ENCODE measurements at regions not wholly inside any gene's neighbourhood (a gene's known extent, or its start where the extent isn't known, plus 50 kb on each side); places are given as distances from the start of the nearest gene placed in this dataset.

GRCh38 chr2:129820908-129821307 is 158.6 kb upstream of the RAB6C start:
- H3K27me3 ChIP-seq (ENCODE audit: control insufficient read depth, low read length): no peaks in the 10 kb centered on the region
- H3K4me2 ChIP-seq (ENCODE audit: low read length): no peak overlapping the region
- no peaks in the 10 kb centered on the region for H3K9me3 ChIP-seq (ENCODE audit: control insufficient read depth, insufficient read depth, low read length)
- H3F3A ChIP-seq (ENCODE audit: control insufficient read depth, insufficient read depth): no peaks in the 10 kb centered on the region
- H3K9me2 ChIP-seq (replicated peaks; ENCODE audit: control insufficient read depth, low read length): no peaks in the 10 kb centered on the region
- no peaks in the 10 kb centered on the region for H3K4me1 ChIP-seq (ENCODE audit: control insufficient read depth, low read length)
- no peaks in the 10 kb centered on the region for H3K79me2 ChIP-seq (ENCODE audit: control insufficient read depth, low read length)
- H3K36me3 ChIP-seq (ENCODE audit: control insufficient read depth, low read length): no peaks in the 10 kb centered on the region
- H3K4me3 ChIP-seq (ENCODE audit: low read length): no peak overlapping the region
- no peaks in the 10 kb centered on the region for H4K20me1 ChIP-seq (ENCODE audit: control insufficient read depth, insufficient read depth, low read depth, low read length)
- no peak overlapping the region for H3K27ac ChIP-seq (ENCODE audit: low read depth, low read length)
- TF ChIP-seq CTCF (IDR thresholded peaks at IDR 0.05; ENCODE audit: low read depth, low read length, poor library complexity, severe bottlenecking) (no peak), EZH2phosphoT487 (IDR thresholded peaks at IDR 0.05; ENCODE audit: borderline replicate concordance, low read length) (no peak)

- no peaks in the 10 kb centered on the region for H3F3A ChIP-seq (ENCODE audit: control insufficient read depth, insufficient read depth)
These were observed 158.0 kb upstream of the RAB6C start for GRCh38 chr2:129821445-129821844.

GRCh38 chr2:129823044-129823443 is 156.4 kb upstream of the RAB6C start:
- no peaks in the 10 kb centered on the region for H3K4me1 ChIP-seq (ENCODE audit: control insufficient read depth, low read length)
- H3K9me3 ChIP-seq (ENCODE audit: control insufficient read depth, insufficient read depth, low read length): no peaks in the 10 kb centered on the region
- H3K79me2 ChIP-seq (ENCODE audit: control insufficient read depth, low read length): no peaks in the 10 kb centered on the region
- H3K4me2 ChIP-seq (ENCODE audit: low read length): no peak overlapping the region
- no peaks in the 10 kb centered on the region for H3K27me3 ChIP-seq (ENCODE audit: control insufficient read depth, low read length)
- no peaks in the 10 kb centered on the region for H3K36me3 ChIP-seq (ENCODE audit: control insufficient read depth, low read length)
- H3K27ac ChIP-seq (ENCODE audit: low read depth, low read length): no peak overlapping the region
- H3K9me2 ChIP-seq (replicated peaks; ENCODE audit: control insufficient read depth, low read length): no peaks in the 10 kb centered on the region
- no peaks in the 10 kb centered on the region for H3F3A ChIP-seq (ENCODE audit: control insufficient read depth, insufficient read depth)
- TF ChIP-seq EZH2phosphoT487 (IDR thresholded peaks at IDR 0.05; ENCODE audit: borderline replicate concordance, low read length): no peak
- no peak for TF ChIP-seq CTCF (IDR thresholded peaks at IDR 0.05; ENCODE audit: low read depth, low read length, poor library complexity, severe bottlenecking)
- H4K20me1 ChIP-seq (ENCODE audit: control insufficient read depth, insufficient read depth, low read depth, low read length): no peaks in the 10 kb centered on the region
- no peak overlapping the region for H3K4me3 ChIP-seq (ENCODE audit: low read length)

More at GRCh38 chr2:129821445-129821844, 158.0 kb upstream of the RAB6C start:
- TF ChIP-seq EZH2phosphoT487 (IDR thresholded peaks at IDR 0.05; ENCODE audit: borderline replicate concordance, low read length) (no peak), CTCF (IDR thresholded peaks at IDR 0.05; ENCODE audit: low read depth, low read length, poor library complexity, severe bottlenecking) (no peak)
- Histone ChIP-seq H3K27me3 (ENCODE audit: control insufficient read depth, low read length) (no peaks in the 10 kb centered on the region), H3K9me3 (ENCODE audit: control insufficient read depth, insufficient read depth, low read length) (no peaks in the 10 kb centered on the region), H3K79me2 (ENCODE audit: control insufficient read depth, low read length) (no peaks in the 10 kb centered on the region), H3K36me3 (ENCODE audit: control insufficient read depth, low read length) (no peaks in the 10 kb centered on the region), H3K4me1 (ENCODE audit: control insufficient read depth, low read length) (no peaks in the 10 kb centered on the region), H3K9me2 (replicated peaks; ENCODE audit: control insufficient read depth, low read length) (no peaks in the 10 kb centered on the region), H3K4me3 (ENCODE audit: low read length) (no peak overlapping the region), H3K27ac (ENCODE audit: low read depth, low read length) (no peak overlapping the region), H4K20me1 (ENCODE audit: control insufficient read depth, insufficient read depth, low read depth, low read length) (no peaks in the 10 kb centered on the region), H3K4me2 (ENCODE audit: low read length) (no peak overlapping the region)

Measured in DOHH2 (cell line).